ENCODE measurements at regions not wholly inside any gene's neighbourhood (a gene's known extent, or its start where the extent isn't known, plus 50 kb on each side); places are given as distances from the start of the nearest gene placed in this dataset.

GRCh38 chr12:58547217-58547616, 373.1 kb downstream of the LRIG3 start:
- ATAC-seq (no peak), DNase-seq (no peak)
- intact Hi-C loops (cut with DNase I) = no loop called here
- Histone ChIP-seq H3K27me3 (ENCODE audit: low read depth) (no peaks in the 10 kb centered on the region), H3K36me3 (no peaks in the 10 kb centered on the region), H3K4me3 (no peak overlapping the region), H3K4me1 (no peaks in the 10 kb centered on the region), H3K27ac (no peak overlapping the region), H3K9me3 (no peaks in the 10 kb centered on the region)
- no peak for TF ChIP-seq CTCF (IDR thresholded peaks at IDR 0.05)

GRCh38 chr12:58548801-58549200, 371.5 kb downstream of the LRIG3 start:
- Histone ChIP-seq H3K4me1 (no peaks in the 10 kb centered on the region), H3K4me3 (no peak overlapping the region), H3K27ac (no peak overlapping the region), H3K36me3 (no peaks in the 10 kb centered on the region), H3K9me3 (no peaks in the 10 kb centered on the region), H3K27me3 (ENCODE audit: low read depth) (no peaks in the 10 kb centered on the region)
- intact Hi-C loops (cut with DNase I) = no loop called here
- no peak for TF ChIP-seq CTCF (IDR thresholded peaks at IDR 0.05)
- ATAC-seq (no peak), DNase-seq (no peak)

- Histone ChIP-seq H3K4me3 (no peak overlapping the region), H3K4me1 (no peaks in the 10 kb centered on the region), H3K36me3 (no peaks in the 10 kb centered on the region), H3K9me3 (no peaks in the 10 kb centered on the region), H3K27me3 (ENCODE audit: low read depth) (no peaks in the 10 kb centered on the region), H3K27ac (no peak overlapping the region)
- intact Hi-C loops (cut with DNase I) = no loop called here
- TF ChIP-seq CTCF (IDR thresholded peaks at IDR 0.05) = no peak
- DNase-seq = no peak
- ATAC-seq = no peak
These were observed 365.7 kb downstream of the LRIG3 start for GRCh38 chr12:58554522-58555157.

GRCh38 chr12:58557171-58557570, 363.1 kb downstream of the LRIG3 start:
- intact Hi-C loops (cut with DNase I) = no loop called here
- TF ChIP-seq CTCF (IDR thresholded peaks at IDR 0.05) = no peak
- H3K4me1 ChIP-seq = no peaks in the 10 kb centered on the region
- ATAC-seq = no peak
- no peaks in the 10 kb centered on the region for H3K9me3 ChIP-seq
- DNase-seq = no peak
- H3K27me3 ChIP-seq (ENCODE audit: low read depth) = no peaks in the 10 kb centered on the region
- no peaks in the 10 kb centered on the region for H3K36me3 ChIP-seq
- H3K4me3 ChIP-seq = no peak overlapping the region
- H3K27ac ChIP-seq = no peak overlapping the region

- Histone ChIP-seq H3K27me3 (ENCODE audit: low read depth) (no peaks in the 10 kb centered on the region), H3K9me3 (no peaks in the 10 kb centered on the region), H3K4me3 (no peak overlapping the region), H3K36me3 (no peaks in the 10 kb centered on the region), H3K4me1 (no peaks in the 10 kb centered on the region), H3K27ac (no peak overlapping the region)
- ATAC-seq = no peak
- intact Hi-C loops (cut with DNase I) = no loop called here
- no peak for DNase-seq
- TF ChIP-seq CTCF (IDR thresholded peaks at IDR 0.05) = no peak
These were observed 362.6 kb downstream of the LRIG3 start for GRCh38 chr12:58557661-58558060.
